Sigmoid colon (tissue), 6 donors: ENCODE measurements at regions not wholly inside any gene's neighbourhood (a gene's known extent, or its start where the extent isn't known, plus 50 kb on each side); places are given as distances from the start of the nearest gene placed in this dataset.

Experiments
- DNase-seq: peaks from one replicate; pipeline ENCODE4 v3.0.0-alpha.2; 2019
- H3K27ac ChIP-seq, 4 donors: fragments of 200-600 bp; sonication (generic); one replicate each; pipeline ENCODE4 v1.5.1; 2016 to 2019; ENCODE audit warnings: mild to moderate bottlenecking in 1 of 4
- H3K27me3 ChIP-seq, 3 donors: fragments of 200-600 bp; sonication (generic); one replicate each; pipeline ENCODE4 v1.5.1; 2019; ENCODE audit warnings: mild to moderate bottlenecking in 1 of 3
- H3K36me3 ChIP-seq, 4 donors: fragments of 200-600 bp; sonication (generic); one replicate each; pipeline ENCODE4 v1.5.1; 2016 to 2019
- H3K4me1 ChIP-seq, 4 donors: fragments of 200-600 bp; sonication (generic); one replicate each; pipeline ENCODE4 v1.5.1; 2017 to 2019
- H3K4me3 ChIP-seq, 4 donors: fragments of 200-600 bp; sonication (generic); one replicate each; pipeline ENCODE4 v1.5.1; 2017 to 2019; ENCODE audit warnings: mild to moderate bottlenecking in 2 of 4, moderate library complexity in 1 of 4
- H3K9me3 ChIP-seq, 4 donors: fragments of 200-600 bp in 3 of 4; sonication (generic) in 3 of 4; one replicate each; pipeline versions ENCODE4 v1.5.1 to v1.6.1; 2013 to 2019
- EP300 ChIP-seq, 4 donors: sonication (generic); formaldehyde crosslinking; IDR thresholded peaks; one replicate each; pipeline ENCODE4 v1.6.1; 2017; ENCODE audit warnings: antibody characterized with exemption in 4 of 4
- POLR2A ChIP-seq, 2 donors: fragments of 450-650 bp; IDR thresholded peaks; one replicate each; pipeline ENCODE4 v1.6.1; 2016; ENCODE audit warnings: antibody characterized with exemption in 2 of 2, mild to moderate bottlenecking in 2 of 2, moderate library complexity in 2 of 2
- POLR2AphosphoS5 ChIP-seq, 4 donors: sonication (generic); formaldehyde crosslinking; IDR thresholded peaks; one replicate each; pipeline ENCODE4 v1.6.1; 2017; ENCODE audit warnings: antibody characterized with exemption in 4 of 4
- WGBS, 2 donors: extraction: QIAGEN DNeasy Blood & Tissue Kit; methylation state at CpG; one replicate each; pipeline ENCODE4 v1.1.7; 2013; 5-methylcytosine and 5-hydroxymethylcytosine counted together
- intact Hi-C: fragments of 100-400 bp; cut with DNase I; formaldehyde crosslinking; loops from one replicate; pipeline ENCODE4 v1.15.1; 2023
- TF ChIP-seq, protein P1 (sequence below), 4 experiments: fragments of 450-650 bp in 3 of 4; fragments of 200-600 bp in 1 of 4; IDR thresholded peaks; one replicate each; pipeline ENCODE4 v1.5.1; 2016 to 2019; ENCODE audit warnings: antibody characterized with exemption in 4 of 4, mild to moderate bottlenecking in 3 of 4, moderate library complexity in 2 of 4
- donor health status: healthy with polysubstance abuse.
- donor health status: healthy.

GRCh38 chr16:5639531-5639930, 541.9 kb upstream of the EEF2KMT start:
- WGBS, 2 donors, result 74 to 75% methylated on average over 3 of the region's 3 CpGs
- no peak for DNase-seq
- no peaks in the 10 kb centered on the region for H3K36me3 ChIP-seq
- no peaks in the 10 kb centered on the region for H3K4me1 ChIP-seq
- H3K27me3 ChIP-seq, result peaks cover 0 to 4% (median 0%) of the 10 kb centered on the region in 3 donors
- H3K9me3 ChIP-seq, result no peaks in the 10 kb centered on the region
- no peak for TF ChIP-seq POLR2AphosphoS5 (IDR thresholded peaks at IDR 0.05)
- no peak for TF ChIP-seq POLR2A (IDR thresholded peaks at IDR 0.05)
- TF ChIP-seq, protein P1, sequence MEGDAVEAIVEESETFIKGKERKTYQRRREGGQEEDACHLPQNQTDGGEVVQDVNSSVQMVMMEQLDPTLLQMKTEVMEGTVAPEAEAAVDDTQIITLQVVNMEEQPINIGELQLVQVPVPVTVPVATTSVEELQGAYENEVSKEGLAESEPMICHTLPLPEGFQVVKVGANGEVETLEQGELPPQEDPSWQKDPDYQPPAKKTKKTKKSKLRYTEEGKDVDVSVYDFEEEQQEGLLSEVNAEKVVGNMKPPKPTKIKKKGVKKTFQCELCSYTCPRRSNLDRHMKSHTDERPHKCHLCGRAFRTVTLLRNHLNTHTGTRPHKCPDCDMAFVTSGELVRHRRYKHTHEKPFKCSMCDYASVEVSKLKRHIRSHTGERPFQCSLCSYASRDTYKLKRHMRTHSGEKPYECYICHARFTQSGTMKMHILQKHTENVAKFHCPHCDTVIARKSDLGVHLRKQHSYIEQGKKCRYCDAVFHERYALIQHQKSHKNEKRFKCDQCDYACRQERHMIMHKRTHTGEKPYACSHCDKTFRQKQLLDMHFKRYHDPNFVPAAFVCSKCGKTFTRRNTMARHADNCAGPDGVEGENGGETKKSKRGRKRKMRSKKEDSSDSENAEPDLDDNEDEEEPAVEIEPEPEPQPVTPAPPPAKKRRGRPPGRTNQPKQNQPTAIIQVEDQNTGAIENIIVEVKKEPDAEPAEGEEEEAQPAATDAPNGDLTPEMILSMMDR (IDR thresholded peaks at IDR 0.05), result no peak
- TF ChIP-seq EP300 (IDR thresholded peaks at IDR 0.05), result no peak
- intact Hi-C loops, result no loop called here
- H3K27ac ChIP-seq, result no peak overlapping the region
- H3K4me3 ChIP-seq, result no peak overlapping the region

DNA sequence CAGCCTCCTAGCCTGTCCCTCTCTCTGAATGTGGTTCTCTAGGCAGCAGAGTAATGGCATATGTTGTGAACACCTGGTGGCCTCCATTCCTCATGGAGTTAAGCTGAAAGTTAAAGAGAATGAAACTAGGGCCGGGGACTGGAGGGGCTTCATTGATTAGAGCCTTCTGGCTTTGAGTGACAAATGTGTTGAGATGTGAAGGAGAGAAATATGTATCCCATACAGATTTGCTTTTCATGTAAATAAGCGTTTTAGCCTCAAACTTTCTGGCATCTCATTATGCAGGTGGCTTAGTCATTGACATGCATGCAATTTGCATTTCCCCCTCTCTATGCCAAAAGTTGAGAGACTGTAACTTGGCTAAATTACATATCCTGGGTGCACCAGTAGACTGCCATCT, 537.7 kb upstream of the EEF2KMT start:
- Histone ChIP-seq H3K4me3 (no peak overlapping the region), H3K27me3 (no peaks in the 10 kb centered on the region), H3K4me1 (no peaks in the 10 kb centered on the region), H3K36me3 (no peaks in the 10 kb centered on the region), H3K9me3 (no peaks in the 10 kb centered on the region), H3K27ac (no peak overlapping the region)
- TF ChIP-seq POLR2AphosphoS5 (IDR thresholded peaks at IDR 0.05) (no peak), EP300 (IDR thresholded peaks at IDR 0.05) (no peak), POLR2A (IDR thresholded peaks at IDR 0.05) (no peak)
- TF ChIP-seq, protein P1 (IDR thresholded peaks at IDR 0.05), result no peak
- intact Hi-C loops, result no loop called here
- 86 to 91% methylated on average over 2 of the region's 2 CpGs for WGBS, 2 donors
- DNase-seq, result no peak

- Histone ChIP-seq H3K27ac (no peak overlapping the region), H3K36me3 (no peaks in the 10 kb centered on the region), H3K4me1 (no peaks in the 10 kb centered on the region), H3K9me3 (no peaks in the 10 kb centered on the region), H3K27me3 (no peaks in the 10 kb centered on the region), H3K4me3 (no peak overlapping the region)
- WGBS, 2 donors, result 63 to 83% methylated on average over 2 of the region's 2 CpGs
- intact Hi-C loops, result no loop called here
- DNase-seq, result no peak
- TF ChIP-seq POLR2AphosphoS5 (IDR thresholded peaks at IDR 0.05) (no peak), EP300 (IDR thresholded peaks at IDR 0.05) (no peak), POLR2A (IDR thresholded peaks at IDR 0.05) (no peak)
- TF ChIP-seq, protein P1 (IDR thresholded peaks at IDR 0.05), result no peak
Measured at GRCh38 chr16:5634666-5635180, 537.1 kb upstream of the EEF2KMT start.

DNA sequence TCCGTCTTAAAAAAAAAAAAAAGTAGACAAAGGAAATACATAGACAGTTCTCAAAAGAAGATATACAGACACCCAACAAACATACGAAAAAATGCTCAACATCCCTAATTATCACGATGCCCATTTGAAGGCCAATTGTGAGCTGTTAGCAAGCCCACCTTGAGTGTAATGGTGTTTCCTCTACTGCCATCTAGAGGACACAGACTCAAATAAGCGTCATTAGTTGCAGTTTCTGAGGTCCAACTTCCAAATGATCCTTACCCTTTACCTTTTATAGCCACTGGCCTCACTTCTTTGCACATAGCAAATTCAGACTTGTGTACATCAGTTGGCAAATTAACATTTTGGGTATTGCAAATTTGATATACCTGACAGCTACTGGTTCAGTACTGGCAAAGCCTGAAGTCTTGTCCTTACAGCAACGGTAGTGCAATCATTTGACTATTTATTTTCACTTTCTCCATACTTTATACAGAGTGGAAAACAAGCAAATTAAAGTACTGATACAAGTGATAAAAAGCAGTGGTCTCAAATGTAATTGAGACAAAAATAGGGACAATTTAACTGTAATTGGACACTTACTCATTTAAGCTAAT, 536.3 kb upstream of the EEF2KMT start:
- Histone ChIP-seq H3K4me3 (no peak overlapping the region), H3K4me1 (no peaks in the 10 kb centered on the region), H3K27me3 (no peaks in the 10 kb centered on the region), H3K9me3 (no peaks in the 10 kb centered on the region), H3K27ac (no peak overlapping the region), H3K36me3 (no peaks in the 10 kb centered on the region)
- intact Hi-C loops, result no loop called here
- DNase-seq, result no peak
- TF ChIP-seq EP300 (IDR thresholded peaks at IDR 0.05), result no peak
- TF ChIP-seq, protein P1 (IDR thresholded peaks at IDR 0.05), result peak in 1 of 4 experiments; percentile 25
- WGBS, 2 donors, result 34 to 35% methylated on average over 5 of the region's 5 CpGs
